ENCODE measurements at regions not wholly inside any gene's neighbourhood (a gene's known extent, or its start where the extent isn't known, plus 50 kb on each side); places are given as distances from the start of the nearest gene placed in this dataset.
"Not testable (repeated sequence)": the region's sequence is repeated elsewhere in the genome, so short reads cannot be mapped to it uniquely, and the experiment has no call there.

GRCh38 chr7:67343572-67343971 is 346.9 kb downstream of the TYW1 start:
- no peak overlapping the region for H3K27ac ChIP-seq
- no peak for DNase-seq
- H3K4me3 ChIP-seq (ENCODE audit: low read depth, low read length): no peak overlapping the region
- no peak for TF ChIP-seq CTCF (IDR thresholded peaks at IDR 0.05; ENCODE audit: low read depth, low read length, missing control alignments)
- in situ Hi-C loops (cut with HindIII; ENCODE audit: low pct_ligation_motif_present, low sequenced_read_pairs): no loop called here
- no peaks in the 10 kb centered on the region for H3K27me3 ChIP-seq (replicated peaks)
- peaks cover 3% of the 10 kb centered on the region for H3K36me3 ChIP-seq (replicated peaks)

- in situ Hi-C loops (cut with HindIII; ENCODE audit: low pct_ligation_motif_present, low sequenced_read_pairs): no loop called here
- DNase-seq: no peak
- TF ChIP-seq CTCF (IDR thresholded peaks at IDR 0.05; ENCODE audit: low read depth, low read length, missing control alignments): no peak
- H3K4me3 ChIP-seq (ENCODE audit: low read depth, low read length): no peak overlapping the region
- no peak overlapping the region for H3K27ac ChIP-seq
- H3K36me3 ChIP-seq (replicated peaks): peaks cover 3% of the 10 kb centered on the region
- H3K27me3 ChIP-seq (replicated peaks): no peaks in the 10 kb centered on the region
These were observed 348.0 kb downstream of the TYW1 start for GRCh38 chr7:67344481-67345193.

- Histone ChIP-seq H3K4me3 (ENCODE audit: low read depth, low read length) (no peak overlapping the region), H3K27me3 (replicated peaks) (no peaks in the 10 kb centered on the region), H3K27ac (no peak overlapping the region), H3K36me3 (replicated peaks) (no peaks in the 10 kb centered on the region)
- TF ChIP-seq CTCF (IDR thresholded peaks at IDR 0.05; ENCODE audit: low read depth, low read length, missing control alignments): no peak
- in situ Hi-C loops (cut with HindIII; ENCODE audit: low pct_ligation_motif_present, low sequenced_read_pairs): no loop called here
- no peak for DNase-seq
These were observed 349.5 kb downstream of the TYW1 start for GRCh38 chr7:67346126-67346525.

- no peak for TF ChIP-seq CTCF (IDR thresholded peaks at IDR 0.05; ENCODE audit: low read depth, low read length, missing control alignments)
- no peak overlapping the region for H3K27ac ChIP-seq
- no peak for DNase-seq
- in situ Hi-C loops (cut with HindIII; ENCODE audit: low pct_ligation_motif_present, low sequenced_read_pairs): no loop called here
- no peaks in the 10 kb centered on the region for H3K27me3 ChIP-seq (replicated peaks)
- no peaks in the 10 kb centered on the region for H3K36me3 ChIP-seq (replicated peaks)
- no peak overlapping the region for H3K4me3 ChIP-seq (ENCODE audit: low read depth, low read length)
These were observed 350.2 kb downstream of the TYW1 start for GRCh38 chr7:67346876-67347275.

GRCh38 chr7:67348171-67348570 is 351.5 kb downstream of the TYW1 start:
- no peaks in the 10 kb centered on the region for H3K27me3 ChIP-seq (replicated peaks)
- in situ Hi-C loops (cut with HindIII; ENCODE audit: low pct_ligation_motif_present, low sequenced_read_pairs): no loop called here
- H3K4me3 ChIP-seq (ENCODE audit: low read depth, low read length): no peak overlapping the region
- H3K27ac ChIP-seq: no peak overlapping the region
- H3K36me3 ChIP-seq (replicated peaks): no peaks in the 10 kb centered on the region
- no peak for TF ChIP-seq CTCF (IDR thresholded peaks at IDR 0.05; ENCODE audit: low read depth, low read length, missing control alignments)
- DNase-seq: no peak

- H3K27ac ChIP-seq; H3K4me3 ChIP-seq (ENCODE audit: low read depth, low read length); in situ Hi-C loops (cut with HindIII; ENCODE audit: low pct_ligation_motif_present, low sequenced_read_pairs); H3K27me3 ChIP-seq (replicated peaks); H3K36me3 ChIP-seq (replicated peaks); DNase-seq: not testable (repeated sequence)
These were observed 361.0 kb downstream of the TYW1 start for GRCh38 chr7:67357653-67358052.

- peak; percentile 54 for DNase-seq
These were observed 361.7 kb downstream of the TYW1 start for GRCh38 chr7:67358316-67358715.

GRCh38 chr7:67358738-67359137 is 362.1 kb downstream of the TYW1 start:
- H3K27me3 ChIP-seq (replicated peaks); DNase-seq; H3K36me3 ChIP-seq (replicated peaks); H3K27ac ChIP-seq; H3K4me3 ChIP-seq (ENCODE audit: low read depth, low read length); in situ Hi-C loops (cut with HindIII; ENCODE audit: low pct_ligation_motif_present, low sequenced_read_pairs): not testable (repeated sequence)

More at GRCh38 chr7:67358316-67358715, 361.7 kb downstream of the TYW1 start:
- in situ Hi-C loops (cut with HindIII; ENCODE audit: low pct_ligation_motif_present, low sequenced_read_pairs); H3K36me3 ChIP-seq (replicated peaks); H3K4me3 ChIP-seq (ENCODE audit: low read depth, low read length); H3K27ac ChIP-seq; H3K27me3 ChIP-seq (replicated peaks): not testable (repeated sequence)
